IMR-90 (cell line): ENCODE measurements at regions not wholly inside any gene's neighbourhood (a gene's known extent, or its start where the extent isn't known, plus 50 kb on each side); places are given as distances from the start of the nearest gene placed in this dataset.

Experiments
- ATAC-seq: fragments of 200-7000 bp; cut with Tn5 transposase; 2 replicates; pipeline ENCODE4 v1.9.1; 2020; ENCODE audit warnings: low read depth, mild to moderate bottlenecking, moderate library complexity
- BruUV-seq: library from RNA; stranded (reverse); fragments of 400-500 nt; replicated peaks from 2 replicates; lab custom pipeline; 2021; lab: Mats Ljungman, UMichigan
- CTCF ChIA-PET: fragments of 300-600 bp; formaldehyde crosslinking; extraction: SDS; loops from one replicate; lab custom pipeline; 2021; ENCODE audit warnings: antibody characterized with exemption; lab: Yijun Ruan, JAX
- POLR2A ChIA-PET: fragments of 300-600 bp; sonication (Branson Sonifier 250); formaldehyde crosslinking; loops from one replicate; lab custom pipeline; 2022; ENCODE audit warnings: antibody characterized with exemption; ENCODE audit not compliant: unreplicated experiment; lab: Charles Lee
- DNase-seq: peaks from one replicate; pipeline ENCODE4 v3.0.0; 2013
- H2AFZ ChIP-seq: replicated peaks from 2 replicates; pipeline ENCODE3; 2013; ENCODE audit warnings: low read length, mild to moderate bottlenecking; ENCODE audit not compliant: poor library complexity
- H2AK5ac ChIP-seq: 2 replicates; pipeline ENCODE4 v1.6.1; 2013; ENCODE audit warnings: low read depth, low read length, inconsistent platforms
- H2AK9ac ChIP-seq: replicated peaks from 2 replicates; pipeline ENCODE3; 2013; ENCODE audit warnings: mild to moderate bottlenecking, low read depth, low read length, moderate library complexity; ENCODE audit not compliant: poor library complexity
- H2BK120ac ChIP-seq: 2 replicates; pipeline ENCODE4 v1.6.1; 2013; ENCODE audit warnings: low read depth, low read length, inconsistent platforms
- H2BK15ac ChIP-seq: 3 replicates; pipeline ENCODE4 v1.6.1; 2013; ENCODE audit warnings: low read depth, low read length, inconsistent platforms
- H2BK20ac ChIP-seq: 2 replicates; pipeline ENCODE4 v1.6.1; 2013; ENCODE audit warnings: low read depth, mild to moderate bottlenecking, inconsistent platforms, low read length, moderate library complexity
- H2BK5ac ChIP-seq: 2 replicates; pipeline ENCODE4 v1.6.1; 2013; ENCODE audit warnings: mild to moderate bottlenecking, low read depth, low read length, inconsistent platforms; ENCODE audit not compliant: poor library complexity, severe bottlenecking
- H3K14ac ChIP-seq: replicated peaks from 2 replicates; pipeline ENCODE4 v1.6.1; 2013; ENCODE audit warnings: low read depth, low read length, inconsistent platforms
- H3K18ac ChIP-seq: 2 replicates; pipeline ENCODE4 v1.6.1; 2013; ENCODE audit warnings: low read depth, low read length, control low read depth
- H3K23ac ChIP-seq: 2 replicates; pipeline ENCODE4 v1.6.1; 2013; ENCODE audit warnings: low read depth, low read length, inconsistent platforms
- H3K27ac ChIP-seq: 2 replicates; pipeline ENCODE4 v1.5.1; 2013; ENCODE audit warnings: mild to moderate bottlenecking, control low read depth, low read length; ENCODE audit not compliant: insufficient read depth
- H3K27me3 ChIP-seq: 2 replicates; pipeline ENCODE4 v1.6.1; 2013; ENCODE audit warnings: low read length; ENCODE audit not compliant: control insufficient read depth, insufficient read depth
- H3K36me3 ChIP-seq: 2 replicates; pipeline ENCODE4 v1.6.1; 2013; ENCODE audit warnings: low read length, mixed read lengths; ENCODE audit not compliant: control insufficient read depth, insufficient read depth
- H3K4ac ChIP-seq: 2 replicates; pipeline ENCODE4 v1.6.1; 2013; ENCODE audit warnings: low read depth, low read length, inconsistent platforms
- H3K4me1 ChIP-seq: 2 replicates; pipeline ENCODE4 v1.6.1; 2013; ENCODE audit warnings: low read length, mixed read lengths; ENCODE audit not compliant: control insufficient read depth, insufficient read depth
- H3K4me2 ChIP-seq: 2 replicates; pipeline ENCODE4 v1.6.1; 2013; ENCODE audit warnings: low read depth, mild to moderate bottlenecking, control low read depth, low read length, moderate library complexity
- H3K4me3 ChIP-seq: 2 replicates; pipeline ENCODE4 v1.5.1; 2013; ENCODE audit warnings: low read depth, mild to moderate bottlenecking, control low read depth, low read length, moderate library complexity; ENCODE audit not compliant: insufficient read depth
- H3K56ac ChIP-seq: 2 replicates; pipeline ENCODE4 v1.6.1; 2013; ENCODE audit warnings: low read length, inconsistent platforms; ENCODE audit not compliant: insufficient read depth; ENCODE audit errors: extremely low read depth
- H3K79me1 ChIP-seq, 2 experiments: 2 replicates each; pipeline ENCODE4 v1.6.1; 2013; ENCODE audit warnings: low read length in 2 of 2, inconsistent platforms in 1 of 2, low read depth in 1 of 2
- H3K9ac ChIP-seq: 2 replicates; pipeline ENCODE4 v1.6.1; 2013; ENCODE audit warnings: low read depth, low read length, control low read depth
- H3K9me1 ChIP-seq: 2 replicates; pipeline ENCODE4 v1.6.1; 2013; ENCODE audit warnings: low read length, inconsistent platforms; ENCODE audit not compliant: insufficient read depth
- H3K9me3 ChIP-seq: 2 replicates; pipeline ENCODE4 v1.6.1; 2013; ENCODE audit warnings: low read length; ENCODE audit not compliant: control insufficient read depth, insufficient read depth
- H4K20me1 ChIP-seq: 2 replicates; pipeline ENCODE4 v1.6.1; 2013; ENCODE audit warnings: low read length, inconsistent platforms; ENCODE audit not compliant: insufficient read depth
- H4K5ac ChIP-seq: 2 replicates; pipeline ENCODE4 v1.6.1; 2013; ENCODE audit warnings: mild to moderate bottlenecking, low read depth, low read length, control low read depth
- H4K8ac ChIP-seq, 2 experiments: 2 replicates each; pipeline ENCODE4 v1.6.1; 2013; ENCODE audit warnings: low read depth in 2 of 2, low read length in 2 of 2, control low read depth in 1 of 2, inconsistent platforms in 1 of 2
- H4K91ac ChIP-seq: 2 replicates; pipeline ENCODE4 v1.6.1; 2013; ENCODE audit warnings: low read depth, low read length, inconsistent platforms; ENCODE audit not compliant: insufficient read depth
- BHLHE40 ChIP-seq: fragments of 150-350 bp; IDR thresholded peaks from 2 replicates; pipeline ENCODE4 v1.6.1; 2016; ENCODE audit warnings: mild to moderate bottlenecking, low read depth, low read length
- FOS ChIP-seq: fragments of 150-350 bp; IDR thresholded peaks from 2 replicates; pipeline ENCODE4 v1.6.1; 2016; ENCODE audit warnings: low read depth, low read length
- MAZ ChIP-seq: IDR thresholded peaks from 2 replicates; pipeline ENCODE4 v1.6.1; 2012; ENCODE audit warnings: low read depth, mild to moderate bottlenecking, low read length, improper control_type of control experiment, moderate library complexity, borderline replicate concordance
- MXI1 ChIP-seq: IDR thresholded peaks from 2 replicates; pipeline ENCODE4 v1.6.1; 2012; ENCODE audit warnings: low read depth, mild to moderate bottlenecking, low read length, moderate library complexity, borderline replicate concordance
- NFE2L2 ChIP-seq: fragments of 150-350 bp; IDR thresholded peaks from 2 replicates; pipeline ENCODE4 v1.6.1; 2016; ENCODE audit warnings: low read depth, mild to moderate bottlenecking, low read length
- POLR2A ChIP-seq: IDR thresholded peaks from 2 replicates; pipeline ENCODE4 v1.6.1; 2012; ENCODE audit warnings: mild to moderate bottlenecking, low read depth, low read length
- RCOR1 ChIP-seq: IDR thresholded peaks from 2 replicates; pipeline ENCODE4 v1.6.1; 2012; ENCODE audit warnings: mild to moderate bottlenecking, low read length, improper control_type of control experiment; ENCODE audit not compliant: insufficient replicate concordance
- RFX5 ChIP-seq: IDR thresholded peaks from 2 replicates; pipeline ENCODE4 v1.8.0; 2012; ENCODE audit warnings: low read depth, mild to moderate bottlenecking, low read length, moderate library complexity
- WGBS, 2 experiments: methylation state at CpG; one replicate each; pipeline versions ENCODE4 v1.1.5 to v1.1.7; 2013; ENCODE audit warnings: missing lambda C conversion rate in 2 of 2; ENCODE audit not compliant: insufficient read length in 1 of 2; ENCODE audit errors: extremely low coverage in 2 of 2; 5-methylcytosine and 5-hydroxymethylcytosine counted together
- dilution Hi-C: fragments of 300-500 bp; cut with HindIII; formaldehyde crosslinking; loops from one replicate; pipeline ENCODE4 v1.14.3; 2018; ENCODE audit warnings: low sequenced_read_pairs; ENCODE audit not compliant: unreplicated experiment
- in situ Hi-C: fragments of 300-500 bp; cut with MboI; formaldehyde crosslinking; loops from 3 replicates; pipeline ENCODE4 v1.14.3; 2019; ENCODE audit warnings: low sequenced_read_pairs, inconsistent platforms, mixed read lengths
- intact Hi-C: fragments of 100-400 bp; cut with micrococcal nuclease; formaldehyde crosslinking; loops from 2 replicates; pipeline ENCODE4 v1.10.0; 2022
- TF ChIP-seq, protein P1 (sequence below): fragments of 150-350 bp; IDR thresholded peaks from 2 replicates; pipeline ENCODE4 v1.6.1; 2016; ENCODE audit warnings: low read depth, mild to moderate bottlenecking, low read length, moderate library complexity, borderline replicate concordance
- TF ChIP-seq, protein P2 (sequence below): fragments of 150-350 bp; IDR thresholded peaks from 2 replicates; pipeline ENCODE4 v1.6.1; 2017; ENCODE audit warnings: mild to moderate bottlenecking, antibody characterized with exemption, low read length, low read depth
- TF ChIP-seq, protein P3 (sequence below): conservative IDR thresholded peaks from 2 replicates; pipeline ENCODE4 v1.5.1; 2012; ENCODE audit warnings: mild to moderate bottlenecking, low read depth, low read length, improper control_type of control experiment

DNA sequence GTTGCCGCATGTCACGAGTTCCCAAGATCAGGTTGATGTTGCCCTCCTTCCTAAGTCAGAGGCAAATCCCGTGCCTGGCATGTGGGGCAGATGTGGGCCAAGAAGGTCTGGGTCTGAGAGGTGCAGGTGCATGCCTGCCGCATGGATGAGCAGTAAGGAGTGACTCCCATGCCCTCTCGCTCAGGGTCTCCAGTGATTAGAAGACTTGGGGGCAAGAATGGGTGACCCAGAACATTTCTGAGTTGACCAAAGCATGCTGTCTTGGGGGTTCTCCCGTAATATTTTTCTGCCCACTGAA is 120.6 kb upstream of the HDAC4 start:
- ChIA-PET CTCF (no interaction called here), POLR2A (no interaction called here)
- intact Hi-C loops (no loop called here), in situ Hi-C loops (no loop called here), dilution Hi-C loops (no loop called here)
- Histone ChIP-seq H2BK120ac (no peak overlapping the region), H3K79me1 (no peaks in the 10 kb centered on the region), H3K4me2 (no peak overlapping the region), H4K5ac (no peak overlapping the region), H3K27me3 (no peaks in the 10 kb centered on the region), H2BK20ac (no peak overlapping the region), H3K9me3 (peaks cover 17% of the 10 kb centered on the region), H4K20me1 (no peaks in the 10 kb centered on the region), H2BK15ac (no peak overlapping the region), H3K23ac (no peak overlapping the region), H3K4ac (no peak overlapping the region), H3K27ac (no peak overlapping the region), H4K8ac (no peak overlapping the region), H2BK5ac (no peak overlapping the region), H3K36me3 (no peaks in the 10 kb centered on the region), H2AK5ac (no peak overlapping the region), H2AK9ac (no peak overlapping the region), H3K4me1 (no peaks in the 10 kb centered on the region), H3K14ac (no peak overlapping the region), H2AFZ (no peak overlapping the region), H4K91ac (no peak overlapping the region), H3K9ac (no peak overlapping the region), H3K56ac (no peak overlapping the region), H3K9me1 (no peaks in the 10 kb centered on the region), H3K4me3 (no peak overlapping the region), H3K18ac (no peak overlapping the region)
- TF ChIP-seq BHLHE40 (no peak), MXI1 (no peak), FOS (no peak), RFX5 (no peak), POLR2A (no peak), MAZ (no peak), NFE2L2 (no peak), RCOR1 (no peak)
- TF ChIP-seq, protein P1, sequence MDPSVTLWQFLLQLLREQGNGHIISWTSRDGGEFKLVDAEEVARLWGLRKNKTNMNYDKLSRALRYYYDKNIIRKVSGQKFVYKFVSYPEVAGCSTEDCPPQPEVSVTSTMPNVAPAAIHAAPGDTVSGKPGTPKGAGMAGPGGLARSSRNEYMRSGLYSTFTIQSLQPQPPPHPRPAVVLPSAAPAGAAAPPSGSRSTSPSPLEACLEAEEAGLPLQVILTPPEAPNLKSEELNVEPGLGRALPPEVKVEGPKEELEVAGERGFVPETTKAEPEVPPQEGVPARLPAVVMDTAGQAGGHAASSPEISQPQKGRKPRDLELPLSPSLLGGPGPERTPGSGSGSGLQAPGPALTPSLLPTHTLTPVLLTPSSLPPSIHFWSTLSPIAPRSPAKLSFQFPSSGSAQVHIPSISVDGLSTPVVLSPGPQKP, result no peak
- TF ChIP-seq, protein P2, sequence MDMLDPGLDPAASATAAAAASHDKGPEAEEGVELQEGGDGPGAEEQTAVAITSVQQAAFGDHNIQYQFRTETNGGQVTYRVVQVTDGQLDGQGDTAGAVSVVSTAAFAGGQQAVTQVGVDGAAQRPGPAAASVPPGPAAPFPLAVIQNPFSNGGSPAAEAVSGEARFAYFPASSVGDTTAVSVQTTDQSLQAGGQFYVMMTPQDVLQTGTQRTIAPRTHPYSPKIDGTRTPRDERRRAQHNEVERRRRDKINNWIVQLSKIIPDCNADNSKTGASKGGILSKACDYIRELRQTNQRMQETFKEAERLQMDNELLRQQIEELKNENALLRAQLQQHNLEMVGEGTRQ, result no peak
- TF ChIP-seq, protein P3, sequence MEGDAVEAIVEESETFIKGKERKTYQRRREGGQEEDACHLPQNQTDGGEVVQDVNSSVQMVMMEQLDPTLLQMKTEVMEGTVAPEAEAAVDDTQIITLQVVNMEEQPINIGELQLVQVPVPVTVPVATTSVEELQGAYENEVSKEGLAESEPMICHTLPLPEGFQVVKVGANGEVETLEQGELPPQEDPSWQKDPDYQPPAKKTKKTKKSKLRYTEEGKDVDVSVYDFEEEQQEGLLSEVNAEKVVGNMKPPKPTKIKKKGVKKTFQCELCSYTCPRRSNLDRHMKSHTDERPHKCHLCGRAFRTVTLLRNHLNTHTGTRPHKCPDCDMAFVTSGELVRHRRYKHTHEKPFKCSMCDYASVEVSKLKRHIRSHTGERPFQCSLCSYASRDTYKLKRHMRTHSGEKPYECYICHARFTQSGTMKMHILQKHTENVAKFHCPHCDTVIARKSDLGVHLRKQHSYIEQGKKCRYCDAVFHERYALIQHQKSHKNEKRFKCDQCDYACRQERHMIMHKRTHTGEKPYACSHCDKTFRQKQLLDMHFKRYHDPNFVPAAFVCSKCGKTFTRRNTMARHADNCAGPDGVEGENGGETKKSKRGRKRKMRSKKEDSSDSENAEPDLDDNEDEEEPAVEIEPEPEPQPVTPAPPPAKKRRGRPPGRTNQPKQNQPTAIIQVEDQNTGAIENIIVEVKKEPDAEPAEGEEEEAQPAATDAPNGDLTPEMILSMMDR, result no peak
- no TSS peak for BruUV-seq
- WGBS, 2 experiments, result 83% methylated on average over 1 of the region's 6 CpGs; no CpG with 5 or more reads in 1 of the 2 experiments
- ATAC-seq, result no peak
- no peak for DNase-seq
